Heart left ventricle (tissue), 13 donors: ENCODE measurements at regions not wholly inside any gene's neighbourhood (a gene's known extent, or its start where the extent isn't known, plus 50 kb on each side); places are given as distances from the start of the nearest gene placed in this dataset.
"Not testable (repeated sequence)": the region's sequence is repeated elsewhere in the genome, so short reads cannot be mapped to it uniquely, and the experiment has no call there.

Source experiments
- CTCF ChIP-seq, 12 donors: fragments of 200-600 bp; sonication (generic) in 4 of 12; IDR thresholded peaks; one replicate each; pipeline versions ENCODE4 v1.5.0 to v1.8.0; 2018 to 2022; ENCODE audit warnings: antibody characterized with exemption in 12 of 12, mild to moderate bottlenecking in 5 of 12
- POLR2A ChIP-seq, 2 donors: fragments of 450-650 bp; IDR thresholded peaks; one replicate each; pipeline ENCODE4 v1.6.1; 2017; ENCODE audit warnings: antibody characterized with exemption in 2 of 2, mild to moderate bottlenecking in 2 of 2, moderate library complexity in 2 of 2
- donor health status: ischemic (EF 13 %, LVEDD 7.1; RV severe dilation, severe dysfunction).
- donor health status: DM: no; HTN: yes; CAD: no.
- donor health status: DM: no; HTN: no; CAD: no.
- donor health status: ischemic (EF 25% LVEDD 6.9; RV normal size, moderate dysfunction).
- donor health status: ischemic (EF 25% LVEDD 5.7; RV mildly dilated, moderate dysfunction).
- donor health status: ischemic (EF 35%, LVEDD 5.7; RV mildly dilated, moderate dysfunction).
- donor health status: nonischemic (EF 11% LVEDD 7.7; RV severe dilation, severe dysfunction).
- donor health status: DM: yes; HTN: yes; CAD: no.
- donor health status: PGD.
- donor health status: ischemic (EF 29% LVEDD 5.4; RV normal size, mild dysfunction).
- donor health status: nonischemic (EF 23%, LVEDD 6.1; RV moderate dilation, normal function).

GRCh38 chrX:76564842-76565241, 137.3 kb downstream of the MAGEE1 start:
- not testable (repeated sequence) for TF ChIP-seq CTCF, POLR2A (IDR thresholded peaks at IDR 0.05)
